NCI-H1105 treated with DMSO at 0.1 percent for 48 hours (cell line): ENCODE measurements at regions not wholly inside any gene's neighbourhood (a gene's known extent, or its start where the extent isn't known, plus 50 kb on each side); places are given as distances from the start of the nearest gene placed in this dataset.
"Not testable (repeated sequence)": the region's sequence is repeated elsewhere in the genome, so short reads cannot be mapped to it uniquely, and the experiment has no call there.

Source experiments
- DNase-seq: peaks from one replicate; lab custom pipeline; 2025; lab: John Stamatoyannopoulos, UW

DNA sequence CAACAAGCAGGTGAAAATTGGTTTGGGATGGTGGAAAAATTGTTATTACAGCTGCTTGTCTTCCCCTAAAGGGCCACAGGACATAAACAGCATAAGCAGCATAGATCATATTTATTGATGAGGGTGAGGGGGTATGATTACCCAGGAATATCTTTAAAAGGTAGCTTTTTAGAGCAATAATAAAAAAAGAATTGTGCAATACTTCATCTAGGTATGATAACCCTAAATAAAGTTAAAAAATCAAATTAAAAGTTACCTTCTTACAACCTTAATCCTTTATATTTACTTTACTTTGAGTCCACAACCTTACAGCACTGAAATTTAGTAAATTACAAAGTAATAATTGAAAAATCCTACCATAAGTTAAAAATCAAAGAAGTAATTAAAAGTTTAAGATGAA is 653.3 kb upstream of the RGS18 start:
- no peak for DNase-seq

DNA sequence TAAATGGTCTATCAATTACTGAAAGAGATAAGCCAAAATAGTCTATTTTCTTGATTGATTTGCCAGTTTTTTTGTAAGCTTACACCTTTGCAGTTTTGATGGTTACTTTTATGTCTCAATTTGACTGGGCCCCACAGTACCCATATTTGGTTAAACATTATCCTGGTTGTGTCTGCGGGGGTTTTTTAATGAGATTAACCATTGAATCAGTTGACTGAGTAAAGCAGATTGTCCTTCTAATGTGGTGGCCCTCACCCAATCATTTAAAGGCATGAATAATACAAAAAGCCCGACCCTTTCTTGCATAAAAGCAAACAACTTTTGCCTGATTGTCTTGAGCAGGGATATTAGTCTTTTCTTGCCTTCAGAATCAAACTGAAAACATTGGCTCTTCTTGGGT is 650.0 kb upstream of the RGS18 start:
- no peak for DNase-seq

DNA sequence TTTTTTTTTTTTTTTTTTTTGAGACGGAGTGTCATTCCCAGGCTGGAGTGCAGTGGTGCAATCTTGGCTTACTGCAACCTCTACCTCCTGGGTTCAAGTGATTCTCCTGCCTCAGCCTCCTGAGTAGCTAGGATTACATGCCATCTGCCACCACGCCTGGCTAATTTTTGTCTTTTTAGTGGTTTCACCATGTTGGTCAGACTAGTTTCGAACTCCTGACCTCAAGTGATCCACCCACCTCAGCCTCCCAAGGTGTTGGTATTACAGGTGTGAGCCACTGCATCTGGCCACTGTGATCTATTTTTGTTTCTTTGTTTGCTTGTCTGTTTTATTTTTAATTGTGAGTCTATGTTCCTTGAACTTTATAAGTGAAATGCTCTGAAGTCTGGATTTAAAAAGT is 646.8 kb upstream of the RGS18 start:
- DNase-seq = not testable (repeated sequence)

DNA sequence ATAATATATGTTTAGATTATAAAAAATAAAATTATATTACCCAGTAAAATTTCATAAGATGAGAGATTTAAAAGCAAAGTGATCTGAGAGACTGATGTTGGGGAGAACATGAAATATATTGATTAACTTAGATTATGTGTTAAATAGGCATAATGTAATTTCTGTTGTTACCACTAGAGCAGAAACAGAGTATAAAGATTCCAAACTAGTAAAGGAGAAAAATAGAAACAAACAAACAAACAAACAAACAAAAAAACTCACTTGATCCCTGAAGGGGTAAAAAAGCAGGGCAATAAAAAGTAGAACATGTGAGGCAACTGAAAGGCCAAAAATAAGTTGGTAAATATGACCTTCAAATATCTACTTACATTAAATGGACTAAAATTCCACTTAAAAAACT is 640.4 kb upstream of the RGS18 start:
- DNase-seq = no peak

DNA sequence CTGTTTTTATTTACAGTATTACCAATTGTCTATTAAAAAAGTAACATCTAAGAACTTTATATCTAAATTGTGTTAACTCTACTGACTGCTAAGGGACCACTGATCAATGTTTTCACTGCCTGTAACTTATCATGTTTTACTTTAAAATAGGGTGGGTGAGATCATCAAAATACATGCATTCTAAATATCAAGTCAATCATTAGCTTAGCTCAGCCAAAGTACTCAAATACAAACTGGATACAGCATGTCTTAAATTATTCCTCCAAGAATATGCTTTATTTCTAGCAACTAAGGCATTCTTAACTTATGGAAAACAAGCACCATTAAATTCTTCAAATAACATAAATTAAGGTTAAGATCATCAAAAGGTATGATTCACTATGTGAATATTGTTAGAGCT is 638.7 kb upstream of the RGS18 start:
- DNase-seq = no peak

DNA sequence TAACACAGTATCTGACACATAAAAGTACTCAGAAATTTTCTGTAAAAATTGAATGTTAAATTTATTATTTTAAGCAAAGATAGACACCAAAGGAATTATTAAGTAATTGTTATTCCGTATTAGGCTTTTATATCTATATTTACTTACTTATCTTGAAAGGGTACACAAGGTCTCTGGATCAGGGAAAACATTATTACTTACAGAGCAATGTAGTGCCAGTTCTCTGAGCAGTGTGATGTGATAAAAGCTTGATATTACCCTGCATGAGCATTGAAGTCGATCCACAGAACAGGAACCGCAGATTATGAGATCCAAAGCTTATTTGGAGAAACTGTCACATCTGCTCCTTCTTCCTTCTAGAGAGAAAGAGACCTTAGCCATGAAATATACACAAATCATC is 637.9 kb upstream of the RGS18 start:
- DNase-seq = no peak

DNA sequence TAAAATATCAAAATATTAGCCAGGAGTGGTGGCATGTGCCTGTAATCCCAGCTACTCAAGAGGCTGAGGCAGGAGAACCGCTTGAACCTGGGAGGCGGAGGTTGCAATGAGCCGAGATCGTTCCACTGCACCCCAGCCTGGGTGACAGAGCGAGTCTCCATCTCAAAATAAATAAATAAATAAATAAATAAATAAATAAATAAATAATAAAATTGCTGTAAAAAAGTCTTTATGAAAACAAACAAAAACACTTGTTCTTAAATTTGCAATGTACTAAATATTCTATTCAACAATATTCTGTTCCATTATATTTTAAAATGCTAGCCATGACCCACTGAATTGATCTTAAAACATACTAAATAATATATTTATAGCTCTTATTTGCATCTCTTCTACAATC is 632.3 kb upstream of the RGS18 start:
- DNase-seq = not testable (repeated sequence)

DNA sequence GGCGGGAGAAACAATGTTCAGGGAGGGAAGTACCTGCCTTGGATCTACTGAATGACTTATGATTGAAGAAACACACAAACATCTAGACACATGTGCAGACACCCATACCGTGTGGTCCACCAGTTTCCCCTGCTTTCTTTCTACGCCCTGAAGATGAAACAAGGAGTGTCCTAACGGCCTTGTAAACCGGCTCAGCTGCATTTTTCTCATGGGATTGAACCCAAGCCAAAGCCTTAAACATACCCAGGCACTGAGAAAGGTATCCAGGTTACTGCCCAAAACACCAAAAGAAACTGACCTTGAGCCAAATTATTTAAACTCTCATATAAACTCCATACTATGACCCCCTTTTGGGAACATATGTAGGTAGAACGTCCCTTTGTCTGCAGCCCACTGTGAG is 630.0 kb upstream of the RGS18 start:
- DNase-seq = no peak

DNA sequence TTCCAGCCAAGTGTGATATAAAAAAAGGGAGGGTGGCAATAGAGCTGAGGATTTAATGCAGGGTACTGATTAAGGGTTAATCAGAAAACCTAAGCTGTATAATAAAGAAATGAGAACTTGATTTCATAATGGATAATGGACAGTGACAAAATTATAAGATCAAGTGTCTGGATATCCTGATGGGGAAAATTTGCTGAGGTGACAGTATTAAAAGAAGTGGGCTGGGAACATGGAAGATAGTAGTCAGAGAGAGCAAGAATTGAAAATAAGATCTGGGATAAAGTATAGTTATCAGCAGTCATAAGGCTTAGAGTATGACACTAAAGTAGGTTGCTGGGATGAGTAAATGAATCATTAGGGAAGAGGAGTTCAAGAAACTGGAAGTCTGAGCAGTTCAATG is 627.3 kb upstream of the RGS18 start:
- no peak for DNase-seq

DNA sequence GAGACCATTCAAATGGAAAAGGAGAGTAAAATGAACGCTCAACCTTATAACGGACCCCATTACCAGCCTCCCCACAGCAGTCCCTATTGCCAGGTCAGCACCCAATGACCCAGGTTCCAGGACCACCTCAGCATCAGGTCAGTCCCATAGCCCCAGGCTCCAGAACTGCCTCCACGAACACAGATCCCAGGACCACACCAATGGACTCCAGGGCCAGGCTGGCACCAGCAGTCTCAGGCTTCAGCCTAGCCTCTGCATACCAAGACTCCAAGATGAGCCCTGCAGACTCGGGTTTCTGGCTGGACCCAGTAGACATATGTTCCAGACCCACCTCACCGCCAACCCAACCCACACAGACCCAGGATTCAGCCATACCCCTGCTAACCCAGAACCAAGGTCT is 625.0 kb upstream of the RGS18 start:
- DNase-seq = no peak

DNA sequence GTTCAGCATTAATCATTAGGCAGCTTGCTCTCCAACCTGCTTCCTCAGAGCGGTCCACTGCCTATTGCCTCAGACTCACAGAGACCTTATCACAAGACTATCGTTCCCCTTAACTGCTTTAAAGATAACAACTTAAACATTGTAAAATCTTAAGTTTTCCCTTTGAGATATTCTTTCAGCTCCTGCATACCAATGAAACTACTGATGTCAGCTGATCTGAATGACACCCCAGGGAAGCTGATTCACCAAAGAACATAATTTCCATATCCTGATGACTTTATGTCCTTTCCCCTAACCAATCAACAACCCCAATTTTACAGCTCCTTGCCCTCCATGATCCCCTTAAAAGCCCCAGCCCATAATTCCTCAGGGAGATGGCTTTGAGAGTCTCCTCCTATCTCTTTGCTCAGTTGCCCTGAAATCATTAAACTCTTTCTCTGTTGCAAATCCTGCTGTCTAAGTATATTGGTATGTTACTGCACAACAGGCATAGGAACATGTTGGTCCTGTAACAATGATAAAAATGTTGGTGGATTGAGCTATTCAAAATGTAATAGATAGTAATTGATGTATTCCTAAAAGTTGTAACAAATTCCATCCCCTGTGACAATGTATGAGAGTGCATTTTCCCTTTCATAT is 621.4 kb upstream of the RGS18 start:
- DNase-seq = no peak

DNA sequence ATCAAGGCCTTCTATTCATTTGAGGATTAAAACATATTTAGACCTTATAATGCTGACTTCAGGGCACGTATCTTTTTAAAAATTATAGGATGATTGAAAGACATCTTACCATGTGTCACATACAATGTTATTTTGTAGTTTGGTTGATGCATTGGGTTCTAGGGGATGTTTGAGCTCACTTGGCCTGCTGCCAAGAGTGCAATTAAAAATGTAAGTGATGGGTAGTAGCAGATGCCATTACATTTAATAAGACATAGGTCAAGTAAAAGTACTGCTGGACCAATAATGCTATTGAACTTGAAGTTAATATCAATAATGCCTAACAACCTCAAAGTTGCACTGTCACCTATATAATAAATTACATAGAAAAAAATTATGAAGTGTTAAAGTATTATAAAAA is 616.5 kb upstream of the RGS18 start:
- no peak for DNase-seq

DNA sequence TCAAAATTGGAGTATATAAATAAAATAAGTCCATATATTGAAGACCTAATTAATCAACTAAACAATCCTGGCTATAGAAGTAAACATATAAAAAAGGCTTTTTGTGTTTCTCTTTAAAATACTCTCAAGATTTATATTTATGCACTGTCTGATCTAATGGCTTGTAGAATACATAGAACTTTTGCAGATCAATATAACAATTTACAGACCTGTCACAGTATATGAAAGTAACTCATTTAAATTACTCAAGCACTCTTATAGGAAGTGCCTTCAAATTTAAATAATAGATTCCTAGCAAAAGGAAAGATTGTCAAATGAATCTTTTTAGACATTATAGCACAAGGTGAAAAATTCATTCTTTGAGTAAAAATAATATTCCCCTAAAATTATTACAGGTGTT is 615.8 kb upstream of the RGS18 start:
- DNase-seq = no peak

DNA sequence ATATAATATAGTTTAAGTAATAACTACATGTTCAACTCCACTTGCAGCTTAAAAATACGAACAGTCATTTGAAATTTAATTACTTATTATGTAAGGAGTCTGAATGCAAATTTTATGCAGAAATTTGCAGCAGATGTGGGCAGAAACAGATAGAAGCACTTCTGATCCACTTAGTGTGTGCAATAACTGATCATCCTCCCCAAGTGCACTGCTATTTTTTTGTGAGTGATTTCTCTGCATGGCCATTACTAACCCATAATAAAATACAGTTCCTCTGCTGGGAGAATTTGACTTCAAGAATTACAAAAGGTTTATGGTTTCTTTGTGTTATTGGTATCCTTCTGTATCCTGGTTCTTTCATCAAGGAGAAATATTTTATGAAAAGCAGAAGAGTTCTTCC is 611.5 kb upstream of the RGS18 start:
- no peak for DNase-seq

DNA sequence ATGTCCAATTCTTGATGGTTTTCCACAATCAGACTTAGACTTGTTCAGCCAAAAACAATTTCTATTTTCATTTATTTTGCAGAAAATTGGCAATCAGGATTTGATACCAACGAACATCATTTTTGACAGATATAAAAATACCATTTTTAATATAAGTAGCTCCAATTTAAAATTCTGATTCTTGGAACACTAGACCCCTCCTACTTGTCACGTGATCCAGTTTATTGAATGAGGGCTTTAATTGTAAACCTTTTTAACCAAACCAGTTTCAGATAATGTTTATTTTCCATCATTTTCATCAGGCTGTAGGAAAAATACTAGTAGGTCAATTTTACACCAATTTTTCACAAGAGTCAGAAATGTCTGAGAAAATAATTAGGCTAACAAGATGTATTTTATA is 607.2 kb upstream of the RGS18 start:
- DNase-seq = no peak

DNA sequence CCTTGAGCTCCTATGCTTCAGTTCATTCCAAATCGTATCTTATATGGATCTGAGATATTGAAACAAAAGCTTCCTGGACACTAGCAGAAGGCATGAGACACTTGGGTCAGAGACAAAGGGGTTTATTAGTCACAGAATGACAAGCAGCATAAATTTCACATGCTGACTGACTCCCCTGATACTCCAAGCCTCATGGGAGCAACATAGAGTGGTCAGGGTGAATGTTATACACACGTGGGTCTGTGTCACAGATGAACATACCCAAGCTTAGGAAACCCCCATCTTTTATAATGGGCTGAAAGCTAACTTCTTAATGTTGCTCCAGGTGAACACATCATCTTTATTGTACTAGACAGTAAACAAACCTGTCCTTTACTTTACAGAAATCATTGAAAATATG is 599.9 kb upstream of the RGS18 start:
- no peak for DNase-seq

DNA sequence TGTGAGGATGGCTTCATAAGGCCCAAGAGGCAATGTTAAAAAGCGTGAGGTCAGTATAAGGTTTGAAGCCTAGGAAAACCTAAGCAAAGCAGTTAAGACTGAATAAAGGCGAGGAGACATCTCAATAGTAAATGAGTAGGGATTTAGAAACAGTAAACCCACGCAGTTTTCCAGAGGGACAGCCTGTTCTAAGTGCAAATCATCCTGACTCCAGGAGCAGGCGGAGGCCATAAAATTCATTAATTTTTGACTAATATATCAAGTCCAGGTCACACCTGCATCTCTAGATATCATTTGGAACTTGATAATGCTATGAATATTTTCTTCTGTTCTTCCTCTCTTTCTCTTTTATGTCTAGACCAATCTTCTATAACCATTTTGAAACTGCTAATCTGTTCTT is 597.0 kb upstream of the RGS18 start:
- no peak for DNase-seq

DNA sequence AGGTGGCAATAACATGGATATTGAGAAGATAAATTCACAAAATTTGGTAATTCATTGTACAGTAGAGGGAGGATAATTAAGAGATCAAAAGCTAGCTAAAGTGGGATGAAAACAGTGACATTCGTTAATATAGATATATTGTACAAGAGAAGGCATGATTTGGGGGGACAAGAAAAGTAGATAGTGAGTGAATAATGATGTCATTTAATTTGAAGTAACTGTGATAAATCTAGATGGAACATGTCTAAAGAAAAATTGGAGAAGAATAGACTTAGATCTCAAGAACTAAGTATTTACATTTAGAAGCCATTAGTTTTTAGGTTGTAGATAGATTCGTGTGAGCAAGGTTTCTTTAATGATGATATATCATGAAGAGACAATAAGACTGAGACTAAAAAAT is 594.0 kb upstream of the RGS18 start:
- DNase-seq = no peak

DNA sequence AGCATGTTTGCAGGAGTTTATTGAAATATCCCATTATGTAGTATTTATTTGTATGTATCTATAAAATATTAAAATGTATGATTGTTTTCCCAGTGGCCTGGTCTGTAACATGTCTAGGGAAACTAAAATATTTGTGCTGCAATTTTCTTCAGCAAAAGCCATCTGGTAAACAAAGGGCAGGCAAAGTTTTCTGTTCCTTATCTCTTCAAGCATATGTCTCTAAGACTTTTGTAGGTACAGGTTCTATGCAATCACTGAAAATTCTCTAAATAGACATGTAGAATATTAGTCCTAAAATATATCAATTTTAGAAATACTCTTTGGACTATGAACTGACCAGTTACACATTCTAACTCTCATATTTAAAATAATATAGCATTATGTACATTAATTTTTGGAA is 585.8 kb upstream of the RGS18 start:
- DNase-seq = no peak

DNA sequence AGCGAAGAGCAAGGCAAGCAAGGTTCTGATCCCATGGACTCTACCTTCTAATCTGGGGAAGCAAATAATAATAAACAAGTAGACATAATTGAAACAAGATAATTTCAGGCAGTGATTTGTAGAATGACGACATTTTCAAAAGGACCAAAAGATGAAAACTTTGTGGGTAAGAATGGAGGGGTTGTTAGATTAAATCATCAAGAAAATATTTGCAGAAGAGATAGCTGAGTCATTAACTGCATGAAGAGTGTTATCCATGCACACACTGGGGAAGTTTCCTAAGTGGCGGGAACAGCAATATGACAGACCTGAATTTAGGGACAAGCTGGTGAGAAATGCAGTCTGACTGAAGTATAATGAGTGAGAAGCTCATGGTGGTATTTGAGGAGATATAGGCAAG is 583.1 kb upstream of the RGS18 start:
- DNase-seq = no peak

DNA sequence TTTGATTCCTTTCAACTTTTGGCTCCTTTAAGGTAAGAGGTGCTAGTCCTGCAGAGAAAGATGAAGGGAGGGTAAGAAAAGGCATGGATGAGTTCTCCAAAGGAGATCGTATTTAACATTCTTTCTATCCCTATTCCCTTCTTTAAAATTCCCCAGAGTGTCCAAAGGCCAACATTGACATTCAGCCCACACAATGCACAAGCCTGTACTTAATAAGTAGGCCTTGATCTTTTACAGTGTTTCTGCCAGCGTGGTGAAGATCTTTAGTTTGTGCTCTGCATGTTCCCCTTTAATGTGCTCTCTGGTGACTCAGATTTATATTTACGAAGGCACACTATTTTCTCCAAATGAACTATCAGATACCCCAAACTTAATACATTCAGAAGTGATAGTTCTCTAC is 582.5 kb upstream of the RGS18 start:
- no peak for DNase-seq

DNA sequence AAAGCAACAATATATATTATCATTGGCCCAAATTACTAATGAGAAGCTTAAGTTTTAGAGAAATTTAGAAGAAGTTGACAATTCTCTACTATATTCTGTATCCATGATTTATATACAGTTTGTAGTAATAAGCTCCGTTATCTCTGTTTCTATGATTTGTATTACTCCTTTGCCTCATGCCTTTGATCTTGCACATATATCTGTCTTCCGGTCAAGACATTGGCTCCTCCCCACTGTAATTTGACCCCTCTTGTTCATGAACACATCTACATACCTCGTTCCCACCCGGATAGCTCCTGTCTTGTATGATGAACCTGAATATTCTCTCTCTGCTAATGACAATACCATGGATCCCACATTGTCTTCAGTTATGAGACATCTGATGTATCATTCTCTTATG is 581.0 kb upstream of the RGS18 start:
- no peak for DNase-seq

DNA sequence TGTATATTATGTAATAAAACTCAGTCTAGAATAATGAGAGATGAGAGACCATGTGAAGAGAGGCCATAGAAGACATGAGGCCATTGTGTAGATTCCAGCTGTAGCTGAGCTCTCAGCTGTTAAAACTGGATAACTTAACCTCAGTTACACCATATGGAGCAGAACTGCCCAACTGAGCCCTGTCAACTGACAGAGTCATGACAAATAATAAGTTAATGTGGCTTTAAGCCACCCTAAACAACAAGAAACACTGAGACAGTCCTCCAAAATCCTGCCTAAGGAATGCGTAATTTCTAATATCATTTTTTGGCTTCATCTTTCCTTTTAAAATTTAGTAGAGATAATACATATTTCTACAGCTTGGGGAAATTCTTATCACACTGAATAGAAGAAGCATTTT is 580.0 kb upstream of the RGS18 start:
- no peak for DNase-seq

DNA sequence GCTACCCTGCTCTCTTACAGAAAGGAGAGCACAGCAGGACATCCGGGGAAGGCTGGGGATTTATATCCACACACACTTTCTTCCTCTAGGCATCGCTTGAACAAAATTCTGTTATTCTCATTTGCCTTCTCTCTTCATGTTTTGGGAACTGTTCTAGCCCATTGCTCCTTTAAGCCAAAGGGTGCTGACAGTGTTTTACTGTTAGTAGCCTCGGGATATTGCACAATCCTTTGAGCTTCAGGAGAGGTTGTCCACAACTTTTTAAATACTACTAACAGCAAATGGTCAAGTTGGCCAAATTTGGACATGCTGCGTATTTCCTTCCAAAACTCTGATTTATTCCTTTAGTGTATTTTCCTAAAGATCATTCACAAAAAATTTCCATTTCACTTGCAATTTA is 579.2 kb upstream of the RGS18 start:
- no peak for DNase-seq

DNA sequence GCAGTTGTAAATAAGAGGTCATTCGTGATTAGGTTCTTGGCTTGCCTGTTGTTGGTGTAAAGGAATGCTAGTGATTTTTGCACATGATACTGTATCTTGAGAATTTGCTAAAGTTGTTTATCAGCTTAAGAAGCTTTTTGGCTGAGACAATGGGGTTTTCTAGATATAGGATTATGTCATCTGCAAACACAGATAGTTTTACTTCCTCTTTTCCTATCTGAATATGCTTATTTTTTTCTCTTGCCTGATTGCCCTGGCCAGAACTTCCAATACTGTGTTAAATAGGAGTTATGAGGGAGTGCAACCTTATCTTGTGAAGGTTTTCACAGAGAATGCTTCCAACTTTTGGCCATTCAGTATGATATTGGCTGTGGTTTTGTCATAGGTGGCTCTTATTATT is 576.1 kb upstream of the RGS18 start:
- DNase-seq = no peak
